Astrocyte (in vitro differentiated cells and primary cell): ENCODE measurements at regions not wholly inside any gene's neighbourhood (a gene's known extent, or its start where the extent isn't known, plus 50 kb on each side); places are given as distances from the start of the nearest gene placed in this dataset.

Source experiments
- CTCF ChIP-seq: IDR thresholded peaks from 2 replicates; pipeline ENCODE4 v1.5.1; 2011; ENCODE audit warnings: low read depth, mild to moderate bottlenecking, inconsistent platforms, low read length, moderate library complexity; ENCODE audit not compliant: insufficient read depth
- EZH2 ChIP-seq: IDR thresholded peaks from 2 replicates; pipeline ENCODE4 v1.6.1; 2012; ENCODE audit warnings: mild to moderate bottlenecking, low read length, inconsistent platforms; ENCODE audit not compliant: insufficient read depth

GRCh38 chr10:57664815-57665214, 602.9 kb downstream of the IPMK start:
- no peak for TF ChIP-seq CTCF
- no peak for TF ChIP-seq EZH2
